A673 (cell line): ENCODE measurements at regions not wholly inside any gene's neighbourhood (a gene's known extent, or its start where the extent isn't known, plus 50 kb on each side); places are given as distances from the start of the nearest gene placed in this dataset.

Experiments used
- BruUV-seq: library from RNA; stranded (reverse); fragments of 400-500 nt; replicated peaks from 2 replicates; lab custom pipeline; 2021; lab: Mats Ljungman, UMichigan
- CTCF ChIA-PET: fragments of 300-600 bp; sonication (Branson Sonifier 250); formaldehyde crosslinking; loops from one replicate; lab custom pipeline; 2022; ENCODE audit warnings: antibody characterized with exemption; lab: Charles Lee
- POLR2A ChIA-PET: fragments of 300-600 bp; sonication (Branson Sonifier 250); formaldehyde crosslinking; loops from one replicate; lab custom pipeline; 2022; ENCODE audit warnings: antibody characterized with exemption; ENCODE audit not compliant: low non-redundant PET; lab: Charles Lee
- DNase-seq: peaks from one replicate; pipeline ENCODE4 v3.0.0-alpha.2; 2015; ENCODE audit warnings: low spot score
- H3K27ac ChIP-seq: fragments of 200-600 bp; sonication (generic); 2 replicates; pipeline ENCODE4 v1.5.1; 2016; ENCODE audit warnings: mixed run types, low read depth, mild to moderate bottlenecking, mixed read lengths, antibody characterized with exemption, low read length; ENCODE audit not compliant: poor library complexity, severe bottlenecking
- H3K27me3 ChIP-seq: fragments of 200-600 bp; sonication (generic); replicated peaks from 2 replicates; pipeline ENCODE4 v1.6.1; 2017; ENCODE audit warnings: mixed run types, low read depth, mild to moderate bottlenecking, mixed read lengths, antibody characterized with exemption, low read length; ENCODE audit not compliant: insufficient read depth, poor library complexity
- H3K36me3 ChIP-seq: fragments of 200-600 bp; sonication (generic); 2 replicates; pipeline ENCODE4 v1.6.1; 2016; ENCODE audit warnings: mixed run types, mild to moderate bottlenecking, mixed read lengths, antibody characterized with exemption, low read length; ENCODE audit not compliant: insufficient read depth, poor library complexity, severe bottlenecking
- H3K4me1 ChIP-seq: fragments of 200-600 bp; sonication (generic); 2 replicates; pipeline ENCODE4 v1.6.1; 2017; ENCODE audit warnings: mixed run types, mild to moderate bottlenecking, mixed read lengths, antibody characterized with exemption, low read length; ENCODE audit not compliant: insufficient read depth, poor library complexity, severe bottlenecking
- H3K4me3 ChIP-seq: fragments of 200-600 bp; sonication (generic); 2 replicates; pipeline ENCODE4 v1.5.1; 2016; ENCODE audit warnings: low read depth, mixed run types, mild to moderate bottlenecking, mixed read lengths, low read length; ENCODE audit not compliant: poor library complexity, severe bottlenecking
- H3K9me3 ChIP-seq: fragments of 200-600 bp; sonication (generic); 2 replicates; pipeline ENCODE4 v1.6.1; 2016; ENCODE audit warnings: mixed run types, low read depth, mild to moderate bottlenecking, mixed read lengths, antibody characterized with exemption, low read length; ENCODE audit not compliant: poor library complexity, severe bottlenecking
- CTCF ChIP-seq: fragments of 300-800, 200-600 bp; sonication (generic); conservative IDR thresholded peaks from 2 replicates; pipeline ENCODE4 v1.5.1; 2017; ENCODE audit warnings: low read depth, mild to moderate bottlenecking, antibody characterized with exemption, low read length, moderate library complexity, mixed read lengths
- EZH2 ChIP-seq: fragments of 200-600 bp; sonication (generic); IDR thresholded peaks from 2 replicates; pipeline ENCODE4 v1.6.1; 2017; ENCODE audit warnings: borderline replicate concordance, low read depth, mild to moderate bottlenecking, mixed read lengths, antibody characterized with exemption, low read length; ENCODE audit not compliant: poor library complexity, severe bottlenecking
- intact Hi-C: fragments of 100-400 bp; cut with micrococcal nuclease; formaldehyde crosslinking; loops from one replicate; pipeline ENCODE4 v1.10.0; 2022; ENCODE audit not compliant: unreplicated experiment

GRCh38 chr22:48091060-48091650 lies 1328.7 kb downstream of the TBC1D22A start:
- POLR2A ChIA-PET, result no interaction called here
- intact Hi-C loops, result no loop called here
- no peaks in the 10 kb centered on the region for H3K36me3 ChIP-seq
- no TSS peak for BruUV-seq
- CTCF ChIA-PET, result no interaction called here
- H3K27ac ChIP-seq, result no peak overlapping the region
- H3K4me3 ChIP-seq, result no peak overlapping the region
- H3K27me3 ChIP-seq, result no peaks in the 10 kb centered on the region
- TF ChIP-seq EZH2, result no peak
- no peak for TF ChIP-seq CTCF
- peaks cover 8% of the 10 kb centered on the region for H3K4me1 ChIP-seq
- H3K9me3 ChIP-seq, result no peaks in the 10 kb centered on the region
- no peak for DNase-seq

GRCh38 chr22:48090332-48090672 lies 1327.9 kb downstream of the TBC1D22A start:
- BruUV-seq, result no TSS peak
- ChIA-PET POLR2A (no interaction called here), CTCF (no interaction called here)
- no peak for TF ChIP-seq CTCF
- no peak for TF ChIP-seq EZH2
- Histone ChIP-seq H3K9me3 (no peaks in the 10 kb centered on the region), H3K27me3 (no peaks in the 10 kb centered on the region), H3K36me3 (no peaks in the 10 kb centered on the region), H3K4me1 (peaks cover 8% of the 10 kb centered on the region), H3K4me3 (peak overlapping the region; percentile 17), H3K27ac (no peak overlapping the region)
- DNase-seq, result no peak
- intact Hi-C loops, result no loop called here

GRCh38 chr22:48089601-48090331 lies 1327.3 kb downstream of the TBC1D22A start:
- TF ChIP-seq EZH2 (no peak), CTCF (no peak)
- intact Hi-C loops, result no loop called here
- H3K27me3 ChIP-seq, result no peaks in the 10 kb centered on the region
- peak; percentile 46 for DNase-seq
- POLR2A ChIA-PET, result no interaction called here
- H3K27ac ChIP-seq, result no peak overlapping the region
- H3K4me1 ChIP-seq, result peaks cover 8% of the 10 kb centered on the region
- H3K4me3 ChIP-seq, result peak overlapping the region; percentile 17
- H3K36me3 ChIP-seq, result no peaks in the 10 kb centered on the region
- no TSS peak for BruUV-seq
- H3K9me3 ChIP-seq, result no peaks in the 10 kb centered on the region
- CTCF ChIA-PET, result no interaction called here
